ENCODE measurements at regions not wholly inside any gene's neighbourhood (a gene's known extent, or its start where the extent isn't known, plus 50 kb on each side); places are given as distances from the start of the nearest gene placed in this dataset.
"Not testable (repeated sequence)": the region's sequence is repeated elsewhere in the genome, so short reads cannot be mapped to it uniquely, and the experiment has no call there.

DNA sequence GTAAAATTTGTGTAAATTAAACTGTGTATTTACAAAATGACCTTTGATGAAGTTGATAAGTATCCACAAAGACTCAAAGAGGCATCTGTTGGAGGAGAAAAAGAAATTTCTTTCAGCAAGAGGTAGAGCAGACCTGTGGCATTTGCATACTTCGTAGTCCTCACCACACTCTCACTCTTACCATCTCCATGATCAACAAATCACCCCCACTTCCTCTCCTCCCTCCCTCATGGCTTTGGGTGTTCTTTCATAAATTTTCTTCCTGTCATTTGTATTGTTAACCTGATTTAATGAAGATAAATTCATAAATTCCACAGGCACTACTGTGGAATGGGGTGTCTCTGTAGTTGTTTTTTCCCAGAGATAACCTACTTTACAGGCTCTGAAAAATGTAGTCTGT, 366.5 kb downstream of the ZNF674 start:
- Histone ChIP-seq H3K36me3 (ENCODE audit: control insufficient read depth, insufficient read depth, low read length) (no peaks in the 10 kb centered on the region), H3K9me3 (ENCODE audit: control insufficient read depth, insufficient read depth, low read depth, low read length) (peaks cover 4% of the 10 kb centered on the region; the same call in 1 of the 2 replicates), H3K4me3 (ENCODE audit: low read depth, low read length) (no peak overlapping the region), H3K9ac (ENCODE audit: low read length) (no peak overlapping the region), H3K4me1 (ENCODE audit: control insufficient read depth, insufficient read depth, low read length) (peaks cover 9% of the 10 kb centered on the region; the same call in 1 of the 2 replicates), H3K27ac (ENCODE audit: low read depth, low read length) (no peak overlapping the region), H3K27me3 (ENCODE audit: control insufficient read depth, insufficient read depth, low read length) (no peaks in the 10 kb centered on the region)

DNA sequence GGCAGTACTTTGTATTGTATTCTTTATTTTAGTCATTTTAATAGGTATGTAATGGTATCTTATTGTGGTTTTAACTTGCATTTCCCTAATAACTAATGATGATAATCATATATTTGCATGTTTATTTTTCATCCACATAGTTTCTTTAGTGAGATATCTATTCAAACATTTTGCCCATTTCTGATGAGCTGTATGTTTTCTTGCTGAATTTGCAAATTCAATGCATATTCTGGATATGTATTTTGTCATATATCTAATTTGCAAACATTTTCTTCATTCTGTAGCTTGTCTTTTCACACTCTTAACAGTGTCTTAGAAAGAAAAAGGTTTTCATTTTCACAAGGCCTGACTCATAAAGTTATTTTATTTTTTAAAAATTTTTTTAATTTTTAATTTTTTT, 372.1 kb downstream of the ZNF674 start:
- no peaks in the 10 kb centered on the region for H3K4me1 ChIP-seq (ENCODE audit: control insufficient read depth, insufficient read depth, low read length)
- H3K27ac ChIP-seq (ENCODE audit: low read depth, low read length), result no peak overlapping the region
- H3K9ac ChIP-seq (ENCODE audit: low read length), result no peak overlapping the region
- H3K36me3 ChIP-seq (ENCODE audit: control insufficient read depth, insufficient read depth, low read length), result no peaks in the 10 kb centered on the region
- H3K4me3 ChIP-seq (ENCODE audit: low read depth, low read length), result no peak overlapping the region
- no peaks in the 10 kb centered on the region for H3K27me3 ChIP-seq (ENCODE audit: control insufficient read depth, insufficient read depth, low read length)
- peaks cover 4% of the 10 kb centered on the region for H3K9me3 ChIP-seq (ENCODE audit: control insufficient read depth, insufficient read depth, low read depth, low read length)

DNA sequence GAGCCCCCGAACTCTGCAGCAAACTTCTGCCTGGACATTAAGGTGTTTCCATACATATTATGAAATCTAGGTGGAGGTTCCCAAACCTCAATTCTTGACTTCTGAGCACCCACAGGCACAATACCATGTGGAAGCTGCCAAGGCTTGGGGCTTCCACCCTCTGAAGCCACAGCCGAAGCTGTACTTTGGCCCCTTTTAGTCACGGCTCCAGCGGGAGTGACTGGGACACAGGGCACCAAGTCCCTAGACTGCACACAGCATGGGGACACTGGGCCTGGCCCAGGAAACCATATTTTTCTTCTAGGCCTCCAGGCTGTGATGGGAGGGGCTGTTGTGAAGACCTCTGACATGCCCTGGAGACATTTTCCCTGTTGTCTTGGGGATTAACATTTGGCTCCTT, 373.8 kb downstream of the ZNF674 start:
- H3K36me3 ChIP-seq (ENCODE audit: control insufficient read depth, insufficient read depth, low read length); H3K4me1 ChIP-seq (ENCODE audit: control insufficient read depth, insufficient read depth, low read length); H3K4me3 ChIP-seq (ENCODE audit: low read depth, low read length); H3K27ac ChIP-seq (ENCODE audit: low read depth, low read length); H3K9me3 ChIP-seq (ENCODE audit: control insufficient read depth, insufficient read depth, low read depth, low read length); H3K9ac ChIP-seq (ENCODE audit: low read length); H3K27me3 ChIP-seq (ENCODE audit: control insufficient read depth, insufficient read depth, low read length): not testable (repeated sequence)

DNA sequence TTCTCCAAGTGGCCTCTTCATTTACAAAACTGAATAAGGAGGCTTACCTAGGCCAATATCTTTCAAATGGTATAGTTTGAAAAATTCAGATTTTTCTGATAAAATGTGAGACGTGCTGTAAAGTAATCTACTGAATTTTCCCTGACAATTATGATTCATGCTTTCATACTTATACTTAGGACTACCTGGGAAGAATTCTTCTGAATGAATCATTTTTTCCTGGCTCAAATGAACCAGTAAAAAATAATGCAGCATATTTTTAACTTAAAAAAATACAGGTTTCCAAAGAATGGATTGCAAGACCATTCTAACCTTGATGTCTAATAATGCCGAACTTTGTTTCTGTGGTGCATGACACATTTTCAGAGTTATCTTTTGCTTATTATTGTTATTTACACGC, 375.4 kb downstream of the ZNF674 start:
- Histone ChIP-seq H3K36me3 (ENCODE audit: control insufficient read depth, insufficient read depth, low read length) (no peaks in the 10 kb centered on the region), H3K27ac (ENCODE audit: low read depth, low read length) (no peak overlapping the region), H3K4me1 (ENCODE audit: control insufficient read depth, insufficient read depth, low read length) (no peaks in the 10 kb centered on the region), H3K9ac (ENCODE audit: low read length) (no peak overlapping the region), H3K9me3 (ENCODE audit: control insufficient read depth, insufficient read depth, low read depth, low read length) (peaks cover 4% of the 10 kb centered on the region), H3K4me3 (ENCODE audit: low read depth, low read length) (no peak overlapping the region), H3K27me3 (ENCODE audit: control insufficient read depth, insufficient read depth, low read length) (no peaks in the 10 kb centered on the region)

- Histone ChIP-seq H3K36me3 (ENCODE audit: control insufficient read depth, insufficient read depth, low read length) (no peaks in the 10 kb centered on the region), H3K27ac (ENCODE audit: low read depth, low read length) (no peak overlapping the region), H3K9me3 (ENCODE audit: control insufficient read depth, insufficient read depth, low read depth, low read length) (no peaks in the 10 kb centered on the region), H3K4me3 (ENCODE audit: low read depth, low read length) (no peak overlapping the region), H3K27me3 (ENCODE audit: control insufficient read depth, insufficient read depth, low read length) (no peaks in the 10 kb centered on the region; the same call in 1 of the 2 replicates), H3K4me1 (ENCODE audit: control insufficient read depth, insufficient read depth, low read length) (no peaks in the 10 kb centered on the region), H3K9ac (ENCODE audit: low read length) (no peak overlapping the region)
Measured at GRCh38 chrX:46168254-46168653, 377.0 kb downstream of the ZNF674 start.

GRCh38 chrX:46165866-46166265, 379.4 kb downstream of the ZNF674 start:
- Histone ChIP-seq H3K27ac (ENCODE audit: low read depth, low read length) (no peak overlapping the region), H3K4me3 (ENCODE audit: low read depth, low read length) (no peak overlapping the region), H3K9ac (ENCODE audit: low read length) (no peak overlapping the region), H3K36me3 (ENCODE audit: control insufficient read depth, insufficient read depth, low read length) (no peaks in the 10 kb centered on the region), H3K4me1 (ENCODE audit: control insufficient read depth, insufficient read depth, low read length) (no peaks in the 10 kb centered on the region), H3K9me3 (ENCODE audit: control insufficient read depth, insufficient read depth, low read depth, low read length) (no peaks in the 10 kb centered on the region), H3K27me3 (ENCODE audit: control insufficient read depth, insufficient read depth, low read length) (no peaks in the 10 kb centered on the region; the same call in 1 of the 2 replicates)

DNA sequence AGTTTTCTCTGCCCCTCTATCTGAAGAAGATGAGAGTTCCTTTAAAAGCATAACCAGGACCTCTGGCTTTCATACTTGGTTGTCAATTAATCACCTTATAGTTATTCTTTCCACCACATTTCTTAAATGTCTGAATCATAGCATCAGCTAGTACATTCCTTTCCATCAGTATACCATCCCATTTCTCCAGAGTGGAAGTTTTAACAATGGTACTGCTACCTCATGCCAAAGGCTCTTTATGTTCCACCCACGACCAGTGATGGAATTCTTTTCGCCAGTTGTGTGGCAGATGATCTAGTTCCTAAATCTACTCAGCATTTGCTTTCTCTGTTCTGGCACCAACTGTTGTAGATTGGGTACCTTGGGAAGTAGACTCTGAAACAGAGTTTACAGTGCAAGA, 379.8 kb downstream of the ZNF674 start:
- H3K27ac ChIP-seq (ENCODE audit: low read depth, low read length), result no peak overlapping the region

GRCh38 chrX:46152756-46153155, 392.5 kb downstream of the ZNF674 start:
- Histone ChIP-seq H3K4me3 (ENCODE audit: low read depth, low read length) (no peak overlapping the region), H3K36me3 (ENCODE audit: control insufficient read depth, insufficient read depth, low read length) (no peaks in the 10 kb centered on the region), H3K9me3 (ENCODE audit: control insufficient read depth, insufficient read depth, low read depth, low read length) (peaks cover 11% of the 10 kb centered on the region), H3K27me3 (ENCODE audit: control insufficient read depth, insufficient read depth, low read length) (no peaks in the 10 kb centered on the region; the same call in 1 of the 2 replicates), H3K4me1 (ENCODE audit: control insufficient read depth, insufficient read depth, low read length) (no peaks in the 10 kb centered on the region), H3K9ac (ENCODE audit: low read length) (no peak overlapping the region), H3K27ac (ENCODE audit: low read depth, low read length) (no peak overlapping the region)

More for the DNA sequence above, 379.8 kb downstream of the ZNF674 start:
- Histone ChIP-seq H3K27me3 (ENCODE audit: control insufficient read depth, insufficient read depth, low read length) (no peaks in the 10 kb centered on the region; the same call in 1 of the 2 replicates), H3K4me3 (ENCODE audit: low read depth, low read length) (no peak overlapping the region), H3K9ac (ENCODE audit: low read length) (no peak overlapping the region), H3K36me3 (ENCODE audit: control insufficient read depth, insufficient read depth, low read length) (no peaks in the 10 kb centered on the region), H3K9me3 (ENCODE audit: control insufficient read depth, insufficient read depth, low read depth, low read length) (no peaks in the 10 kb centered on the region), H3K4me1 (ENCODE audit: control insufficient read depth, insufficient read depth, low read length) (no peaks in the 10 kb centered on the region)

DNA sequence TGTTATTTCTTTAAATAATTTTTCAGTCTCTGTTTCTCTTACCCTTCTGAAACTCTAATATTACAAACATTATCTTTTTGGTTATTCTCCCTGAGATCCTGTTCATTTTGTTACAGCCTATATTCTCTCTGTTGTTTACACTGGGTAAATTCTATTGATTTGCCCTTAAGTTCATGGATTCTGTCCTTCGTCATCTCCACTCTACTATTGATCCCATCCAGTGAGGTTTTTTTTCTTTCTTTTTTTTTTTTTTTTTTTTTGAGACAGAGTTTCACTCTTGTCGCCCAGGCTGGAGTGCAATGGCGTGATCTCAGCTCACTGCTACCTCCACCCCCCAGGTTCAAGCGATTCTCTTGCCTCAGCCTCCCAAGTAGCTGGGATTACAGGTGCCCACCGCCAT, 393.9 kb downstream of the ZNF674 start:
- H3K27me3 ChIP-seq (ENCODE audit: control insufficient read depth, insufficient read depth, low read length), result not testable (repeated sequence)

DNA sequence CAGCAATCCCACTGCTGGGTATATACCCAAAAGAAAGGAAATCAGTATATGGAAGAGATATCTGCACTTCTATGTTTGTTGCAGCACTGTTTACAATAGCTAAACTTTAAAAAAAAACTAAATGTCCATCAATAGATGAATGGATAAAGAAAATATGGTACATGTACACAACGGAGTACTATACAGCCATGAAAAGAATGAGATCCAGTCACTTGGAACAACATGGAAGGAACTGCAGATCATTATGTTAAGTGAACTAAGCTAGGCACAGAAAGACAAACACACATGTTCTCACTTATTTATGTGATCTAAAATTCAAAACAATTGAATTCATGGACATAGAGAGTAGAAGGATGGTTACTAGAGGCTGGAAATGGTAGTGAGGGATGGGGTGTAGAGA, 400.7 kb downstream of the ZNF674 start:
- no peaks in the 10 kb centered on the region for H3K4me1 ChIP-seq (ENCODE audit: control insufficient read depth, insufficient read depth, low read length)
- H3K36me3 ChIP-seq (ENCODE audit: control insufficient read depth, insufficient read depth, low read length), result no peaks in the 10 kb centered on the region
- no peak overlapping the region for H3K9ac ChIP-seq (ENCODE audit: low read length)
- H3K9me3 ChIP-seq (ENCODE audit: control insufficient read depth, insufficient read depth, low read depth, low read length), result 0 out of 2 replicates have a peak, but pooled peaks cover 3% of the 10 kb centered on the region
- no peak overlapping the region for H3K4me3 ChIP-seq (ENCODE audit: low read depth, low read length)
- no peaks in the 10 kb centered on the region for H3K27me3 ChIP-seq (ENCODE audit: control insufficient read depth, insufficient read depth, low read length)
- no peak overlapping the region for H3K27ac ChIP-seq (ENCODE audit: low read depth, low read length)

More for the DNA sequence above, 393.9 kb downstream of the ZNF674 start:
- not testable (repeated sequence) for H3K27ac ChIP-seq (ENCODE audit: low read depth, low read length); H3K36me3 ChIP-seq (ENCODE audit: control insufficient read depth, insufficient read depth, low read length); H3K4me3 ChIP-seq (ENCODE audit: low read depth, low read length); H3K4me1 ChIP-seq (ENCODE audit: control insufficient read depth, insufficient read depth, low read length); H3K9ac ChIP-seq (ENCODE audit: low read length)
- H3K9me3 ChIP-seq (ENCODE audit: control insufficient read depth, insufficient read depth, low read depth, low read length), result peaks cover 11% of the 10 kb centered on the region

- no peaks in the 10 kb centered on the region for H3K4me1 ChIP-seq (ENCODE audit: control insufficient read depth, insufficient read depth, low read length)
- no peaks in the 10 kb centered on the region for H3K27me3 ChIP-seq (ENCODE audit: control insufficient read depth, insufficient read depth, low read length)
- H3K27ac ChIP-seq (ENCODE audit: low read depth, low read length), result no peak overlapping the region
- no peak overlapping the region for H3K9ac ChIP-seq (ENCODE audit: low read length)
- 0 out of 2 replicates have a peak, but pooled peaks cover 3% of the 10 kb centered on the region for H3K9me3 ChIP-seq (ENCODE audit: control insufficient read depth, insufficient read depth, low read depth, low read length)
- H3K4me3 ChIP-seq (ENCODE audit: low read depth, low read length), result no peak overlapping the region
- H3K36me3 ChIP-seq (ENCODE audit: control insufficient read depth, insufficient read depth, low read length), result no peaks in the 10 kb centered on the region
Measured at GRCh38 chrX:46140272-46140671, 404.9 kb downstream of the ZNF674 start.

GRCh38 chrX:46130247-46130646, 415.0 kb downstream of the ZNF674 start:
- Histone ChIP-seq H3K4me3 (ENCODE audit: low read depth, low read length) (no peak overlapping the region), H3K27me3 (ENCODE audit: control insufficient read depth, insufficient read depth, low read length) (no peaks in the 10 kb centered on the region), H3K36me3 (ENCODE audit: control insufficient read depth, insufficient read depth, low read length) (no peaks in the 10 kb centered on the region), H3K9me3 (ENCODE audit: control insufficient read depth, insufficient read depth, low read depth, low read length) (no peaks in the 10 kb centered on the region), H3K4me1 (ENCODE audit: control insufficient read depth, insufficient read depth, low read length) (peaks cover 8% of the 10 kb centered on the region), H3K9ac (ENCODE audit: low read length) (no peak overlapping the region), H3K27ac (ENCODE audit: low read depth, low read length) (no peak overlapping the region)

All from HUES6 (cell line).